MM.1S (cell line): ENCODE measurements at regions not wholly inside any gene's neighbourhood (a gene's known extent, or its start where the extent isn't known, plus 50 kb on each side); places are given as distances from the start of the nearest gene placed in this dataset.

ENCODE experiments used
- EZH2 ChIP-seq: fragments of 300-600 bp; sonication (generic); optimal IDR thresholded peaks from 2 replicates; pipeline ENCODE3; 2017; ENCODE audit warnings: low read depth, mild to moderate bottlenecking, antibody characterized with exemption, low read length, mixed read lengths
- TF ChIP-seq, protein P1 (sequence below): fragments of 300-600 bp; sonication (generic); IDR thresholded peaks from 2 replicates; pipeline ENCODE4 v1.5.1; 2016; ENCODE audit warnings: antibody characterized with exemption, low read length, mixed read lengths

- TF ChIP-seq, protein P1, sequence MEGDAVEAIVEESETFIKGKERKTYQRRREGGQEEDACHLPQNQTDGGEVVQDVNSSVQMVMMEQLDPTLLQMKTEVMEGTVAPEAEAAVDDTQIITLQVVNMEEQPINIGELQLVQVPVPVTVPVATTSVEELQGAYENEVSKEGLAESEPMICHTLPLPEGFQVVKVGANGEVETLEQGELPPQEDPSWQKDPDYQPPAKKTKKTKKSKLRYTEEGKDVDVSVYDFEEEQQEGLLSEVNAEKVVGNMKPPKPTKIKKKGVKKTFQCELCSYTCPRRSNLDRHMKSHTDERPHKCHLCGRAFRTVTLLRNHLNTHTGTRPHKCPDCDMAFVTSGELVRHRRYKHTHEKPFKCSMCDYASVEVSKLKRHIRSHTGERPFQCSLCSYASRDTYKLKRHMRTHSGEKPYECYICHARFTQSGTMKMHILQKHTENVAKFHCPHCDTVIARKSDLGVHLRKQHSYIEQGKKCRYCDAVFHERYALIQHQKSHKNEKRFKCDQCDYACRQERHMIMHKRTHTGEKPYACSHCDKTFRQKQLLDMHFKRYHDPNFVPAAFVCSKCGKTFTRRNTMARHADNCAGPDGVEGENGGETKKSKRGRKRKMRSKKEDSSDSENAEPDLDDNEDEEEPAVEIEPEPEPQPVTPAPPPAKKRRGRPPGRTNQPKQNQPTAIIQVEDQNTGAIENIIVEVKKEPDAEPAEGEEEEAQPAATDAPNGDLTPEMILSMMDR, result no peak
- no peak for TF ChIP-seq EZH2
These were observed 1829.9 kb downstream of the EFNA5 start for GRCh38 chr5:105840800-105841199.
